Stomach (tissue), 4 donors: ENCODE measurements at regions not wholly inside any gene's neighbourhood (a gene's known extent, or its start where the extent isn't known, plus 50 kb on each side); places are given as distances from the start of the nearest gene placed in this dataset.
"Not testable (repeated sequence)": the region's sequence is repeated elsewhere in the genome, so short reads cannot be mapped to it uniquely, and the experiment has no call there.

ENCODE experiments used
- POLR2A ChIP-seq, 4 donors: fragments of 450-650 bp; IDR thresholded peaks; one replicate each; pipeline ENCODE4 v1.6.1; 2016; ENCODE audit warnings: antibody characterized with exemption in 4 of 4, control low read depth in 2 of 4, mild to moderate bottlenecking in 1 of 4, moderate library complexity in 1 of 4
- TF ChIP-seq, protein P1 (sequence below), 7 experiments: fragments of 450-650 bp in 4 of 7; fragments of 200-600 bp in 3 of 7; sonication (generic) in 3 of 7; IDR thresholded peaks; one replicate each; pipeline ENCODE4 v1.5.1; 2016 to 2019; ENCODE audit warnings: antibody characterized with exemption in 7 of 7, control low read depth in 2 of 7, mild to moderate bottlenecking in 1 of 7

DNA sequence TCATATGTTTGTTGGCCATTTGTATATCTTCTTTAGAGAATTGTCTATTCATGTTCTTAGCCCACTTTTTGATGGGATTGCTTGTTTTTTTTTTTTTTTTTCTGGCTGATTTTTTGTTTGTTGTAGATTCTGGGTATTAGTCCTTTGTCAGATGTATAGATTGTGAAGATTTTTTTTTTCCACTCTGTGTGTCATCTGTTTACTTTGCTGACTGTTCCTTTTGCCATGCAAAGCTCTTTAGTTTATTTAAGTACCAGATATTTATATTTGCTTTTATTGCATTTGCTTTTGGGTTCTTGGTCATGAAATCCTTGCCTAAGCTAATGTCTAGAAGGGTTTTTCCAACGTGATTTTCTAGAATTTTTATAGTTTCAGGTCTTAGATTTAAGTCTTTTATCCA is 547.9 kb downstream of the TMEM135 start:
- TF ChIP-seq, protein P1, sequence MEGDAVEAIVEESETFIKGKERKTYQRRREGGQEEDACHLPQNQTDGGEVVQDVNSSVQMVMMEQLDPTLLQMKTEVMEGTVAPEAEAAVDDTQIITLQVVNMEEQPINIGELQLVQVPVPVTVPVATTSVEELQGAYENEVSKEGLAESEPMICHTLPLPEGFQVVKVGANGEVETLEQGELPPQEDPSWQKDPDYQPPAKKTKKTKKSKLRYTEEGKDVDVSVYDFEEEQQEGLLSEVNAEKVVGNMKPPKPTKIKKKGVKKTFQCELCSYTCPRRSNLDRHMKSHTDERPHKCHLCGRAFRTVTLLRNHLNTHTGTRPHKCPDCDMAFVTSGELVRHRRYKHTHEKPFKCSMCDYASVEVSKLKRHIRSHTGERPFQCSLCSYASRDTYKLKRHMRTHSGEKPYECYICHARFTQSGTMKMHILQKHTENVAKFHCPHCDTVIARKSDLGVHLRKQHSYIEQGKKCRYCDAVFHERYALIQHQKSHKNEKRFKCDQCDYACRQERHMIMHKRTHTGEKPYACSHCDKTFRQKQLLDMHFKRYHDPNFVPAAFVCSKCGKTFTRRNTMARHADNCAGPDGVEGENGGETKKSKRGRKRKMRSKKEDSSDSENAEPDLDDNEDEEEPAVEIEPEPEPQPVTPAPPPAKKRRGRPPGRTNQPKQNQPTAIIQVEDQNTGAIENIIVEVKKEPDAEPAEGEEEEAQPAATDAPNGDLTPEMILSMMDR (IDR thresholded peaks at IDR 0.05): not testable (repeated sequence)
- TF ChIP-seq POLR2A (IDR thresholded peaks at IDR 0.05): not testable (repeated sequence)
